ENCODE measurements at regions not wholly inside any gene's neighbourhood (a gene's known extent, or its start where the extent isn't known, plus 50 kb on each side); places are given as distances from the start of the nearest gene placed in this dataset.
"Not testable (repeated sequence)": the region's sequence is repeated elsewhere in the genome, so short reads cannot be mapped to it uniquely, and the experiment has no call there.

- DNase-seq = no peak
Measured at GRCh38 chr1:118461154-118461553, 276.1 kb upstream of the SPAG17 start.

DNA sequence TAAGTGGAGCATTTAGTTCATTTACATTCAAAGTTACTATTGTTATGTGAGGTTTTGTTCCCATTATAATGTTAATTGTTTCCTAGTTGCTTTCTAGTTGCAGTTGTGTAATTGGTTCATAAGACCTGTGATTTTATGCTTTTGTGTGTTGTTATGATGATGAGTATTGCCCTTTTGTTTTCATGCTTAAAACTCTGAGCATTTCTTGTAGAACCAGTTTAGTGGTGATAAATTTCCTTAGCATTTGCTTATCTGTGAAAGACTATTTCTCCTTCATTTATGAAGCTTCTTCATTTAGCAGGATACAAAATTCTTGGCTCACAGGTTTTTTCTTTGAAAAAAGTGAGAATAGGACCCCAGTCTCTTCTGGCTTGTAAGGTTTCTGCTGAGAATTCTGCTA, 274.8 kb upstream of the SPAG17 start:
- no peak for DNase-seq

DNA sequence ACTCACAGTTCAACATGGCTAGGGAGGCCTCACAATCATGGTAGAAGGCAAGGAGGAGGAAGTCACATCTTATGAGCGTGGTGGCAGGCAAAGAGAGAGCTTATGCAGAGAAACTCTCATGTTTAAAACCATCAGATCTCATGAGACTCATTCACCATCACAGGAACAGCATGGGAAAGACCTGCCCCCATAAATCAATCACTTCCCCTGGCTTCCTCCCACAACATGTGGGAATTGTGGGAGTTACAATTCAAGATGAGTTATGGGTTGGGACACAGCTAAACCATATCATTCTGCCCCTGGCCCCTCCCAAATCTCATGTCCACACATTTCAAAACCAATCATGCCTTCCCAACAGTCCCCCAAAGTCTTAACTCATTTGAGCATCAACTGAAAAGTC, 268.8 kb upstream of the SPAG17 start:
- not testable (repeated sequence) for DNase-seq

- DNase-seq = no peak
Measured at GRCh38 chr1:118445156-118445555, 260.1 kb upstream of the SPAG17 start.

DNA sequence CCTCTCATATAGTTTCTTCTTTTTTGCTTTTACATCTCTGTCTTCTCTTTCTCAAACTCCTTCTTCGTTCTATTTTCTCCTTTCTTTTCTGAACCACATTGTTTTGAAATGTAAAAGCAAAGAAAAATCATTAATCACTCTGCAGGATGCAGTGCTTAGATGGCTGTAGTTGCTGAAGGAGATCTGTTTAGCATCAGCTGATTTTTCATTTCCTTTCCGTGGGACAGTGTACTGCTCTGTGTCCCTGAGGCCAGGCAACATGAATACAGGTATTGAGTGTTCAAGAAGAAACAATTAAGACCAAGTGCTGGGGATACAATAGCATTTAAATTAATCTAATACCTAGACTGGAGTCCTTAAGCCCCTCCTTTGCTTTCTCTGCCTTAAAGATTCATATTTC, 257.2 kb upstream of the SPAG17 start:
- no peak for DNase-seq

DNA sequence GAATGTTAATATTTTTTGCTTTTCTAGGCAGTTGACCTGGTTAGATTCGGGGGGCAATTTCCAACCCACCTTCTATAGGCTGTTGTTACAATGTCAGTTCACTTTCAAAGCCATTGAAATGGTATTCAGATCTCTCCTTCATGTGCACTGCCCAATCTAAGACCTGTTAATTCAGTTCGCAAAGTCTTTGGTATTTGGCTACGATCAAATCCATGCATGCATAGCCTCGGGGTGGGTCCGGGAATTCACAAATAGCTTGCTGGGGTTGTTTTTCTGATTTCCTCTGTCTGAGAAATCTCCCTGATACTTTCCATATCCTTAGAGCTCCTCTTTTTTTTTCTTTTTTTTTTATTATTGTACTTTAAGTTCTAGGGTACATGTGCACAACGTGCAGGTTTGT, 252.6 kb upstream of the SPAG17 start:
- no peak for DNase-seq

DNA sequence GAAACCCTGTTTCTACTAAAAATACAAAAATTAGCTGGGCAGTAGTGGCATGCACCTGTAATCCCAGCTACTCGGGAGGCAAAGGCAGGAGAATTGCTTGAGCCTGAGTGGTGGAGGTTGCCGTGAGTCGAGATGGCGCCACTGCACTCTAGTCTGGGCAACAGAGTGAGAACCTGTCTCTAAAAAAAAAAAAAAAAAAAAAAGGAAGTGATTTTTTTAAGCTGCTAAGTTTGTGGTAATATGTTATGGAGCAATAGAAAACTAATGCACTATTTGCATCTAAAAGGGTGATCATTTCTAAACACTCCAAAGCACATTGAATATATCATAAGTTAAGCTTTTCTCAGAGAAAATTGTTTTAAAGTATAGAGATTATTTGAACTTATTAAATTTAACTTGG, 244.8 kb upstream of the SPAG17 start:
- no peak for DNase-seq

DNA sequence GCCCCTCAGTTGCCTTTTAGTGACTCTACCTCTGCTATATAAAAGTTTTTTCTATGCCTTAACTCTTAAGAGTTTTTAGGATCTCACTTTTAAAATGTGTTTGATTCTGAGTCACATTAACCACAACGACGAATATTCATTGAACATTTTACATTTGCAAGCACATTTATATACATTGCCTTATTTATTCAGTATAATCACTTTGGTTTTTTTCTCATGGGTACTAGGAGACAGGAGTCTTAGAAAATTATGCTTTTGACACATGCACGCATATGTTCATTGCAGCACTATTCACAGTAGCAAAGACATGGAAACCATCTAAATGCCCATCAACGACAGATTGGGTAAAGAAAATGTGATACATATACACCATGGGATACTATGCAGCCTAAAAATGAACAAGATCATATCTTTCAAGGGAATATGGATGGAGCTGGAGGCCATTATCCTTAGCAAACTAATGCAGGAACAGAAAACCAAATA, 236.9 kb upstream of the SPAG17 start:
- DNase-seq = no peak

DNA sequence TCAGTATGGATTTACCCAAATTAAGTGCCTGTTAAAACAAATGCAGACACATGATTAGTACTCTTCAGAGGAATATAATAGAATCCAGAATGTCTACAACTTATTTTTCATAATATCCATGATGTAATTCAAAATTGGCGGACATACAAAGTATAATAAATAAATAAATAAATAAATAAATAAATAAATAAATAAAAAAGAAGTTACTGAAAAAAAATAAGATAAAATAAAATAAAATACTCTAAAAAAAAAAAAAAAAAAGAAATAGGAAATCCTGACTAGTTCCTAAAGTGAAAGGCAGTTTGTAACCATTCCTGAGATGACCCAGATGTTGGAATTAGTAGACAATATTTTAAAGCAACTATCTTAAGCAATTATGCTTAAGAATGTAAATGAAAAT, 219.0 kb upstream of the SPAG17 start:
- no peak for DNase-seq

DNA sequence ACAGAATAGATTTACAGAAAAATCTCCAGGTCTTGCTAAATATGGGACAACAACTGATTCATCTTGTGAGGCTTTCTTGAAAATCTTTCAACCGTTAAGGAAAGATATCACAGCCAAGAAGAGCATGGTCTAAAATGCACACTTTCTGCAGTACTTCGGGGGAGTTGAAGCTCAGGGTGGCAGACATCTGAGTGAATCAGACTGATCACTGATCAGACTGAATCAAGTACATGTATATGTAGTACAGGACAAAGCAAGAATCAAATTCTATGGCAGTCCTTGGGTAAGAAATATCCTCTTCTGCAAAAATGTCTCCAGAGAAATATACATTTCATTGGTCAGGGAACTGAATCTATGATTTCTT, 212.4 kb upstream of the SPAG17 start:
- no peak for DNase-seq

- DNase-seq = no peak
Measured at GRCh38 chr1:118396829-118397495, 211.9 kb upstream of the SPAG17 start.

- DNase-seq = no peak
Measured at GRCh38 chr1:118396279-118396678, 211.3 kb upstream of the SPAG17 start.

DNA sequence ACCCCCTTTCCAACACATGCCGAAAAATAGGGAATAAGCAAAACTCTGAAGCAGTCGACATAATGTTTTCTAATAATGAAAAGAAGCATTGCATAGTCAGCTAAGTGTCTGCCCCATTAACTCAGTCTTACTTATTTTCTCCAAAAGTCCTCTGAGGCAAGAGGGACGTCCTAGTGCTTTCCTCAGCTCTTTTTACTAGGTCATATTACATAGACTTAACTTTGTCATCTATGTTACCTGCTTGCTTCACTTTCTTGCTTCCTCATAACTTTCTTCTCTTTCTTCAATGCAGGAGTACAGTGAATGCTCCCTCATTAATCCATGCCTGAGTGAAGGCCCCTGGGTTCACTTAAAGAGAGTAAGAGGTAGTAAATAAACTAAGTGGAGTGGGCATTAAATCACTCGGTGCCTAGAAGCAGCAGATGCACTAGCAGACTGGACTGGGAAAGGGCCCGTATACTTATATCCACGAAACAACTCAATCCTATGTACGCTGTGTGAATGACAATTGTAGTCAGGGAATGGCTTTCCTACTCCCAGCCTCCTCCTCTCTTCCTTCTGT, 210.5 kb upstream of the SPAG17 start:
- no peak for DNase-seq

DNA sequence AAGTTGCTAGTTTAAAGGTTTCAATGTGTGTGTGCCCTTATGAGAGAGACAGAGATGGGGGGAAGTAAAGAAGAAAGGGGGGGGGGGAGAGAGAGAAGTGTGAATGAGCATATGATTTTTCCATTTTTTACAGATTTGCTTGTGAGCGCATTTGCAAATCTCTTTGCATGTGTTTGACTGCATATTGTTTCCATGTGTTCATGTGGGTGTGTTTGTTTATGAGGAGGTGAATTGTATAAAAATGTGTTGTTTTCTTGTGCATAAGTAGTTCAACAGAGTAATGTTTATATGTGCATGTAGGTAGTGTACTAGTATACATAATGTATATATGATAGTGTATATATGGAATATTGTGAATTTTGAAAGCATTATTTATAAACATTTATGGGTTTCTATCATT, 205.9 kb upstream of the SPAG17 start:
- DNase-seq = no peak

DNA sequence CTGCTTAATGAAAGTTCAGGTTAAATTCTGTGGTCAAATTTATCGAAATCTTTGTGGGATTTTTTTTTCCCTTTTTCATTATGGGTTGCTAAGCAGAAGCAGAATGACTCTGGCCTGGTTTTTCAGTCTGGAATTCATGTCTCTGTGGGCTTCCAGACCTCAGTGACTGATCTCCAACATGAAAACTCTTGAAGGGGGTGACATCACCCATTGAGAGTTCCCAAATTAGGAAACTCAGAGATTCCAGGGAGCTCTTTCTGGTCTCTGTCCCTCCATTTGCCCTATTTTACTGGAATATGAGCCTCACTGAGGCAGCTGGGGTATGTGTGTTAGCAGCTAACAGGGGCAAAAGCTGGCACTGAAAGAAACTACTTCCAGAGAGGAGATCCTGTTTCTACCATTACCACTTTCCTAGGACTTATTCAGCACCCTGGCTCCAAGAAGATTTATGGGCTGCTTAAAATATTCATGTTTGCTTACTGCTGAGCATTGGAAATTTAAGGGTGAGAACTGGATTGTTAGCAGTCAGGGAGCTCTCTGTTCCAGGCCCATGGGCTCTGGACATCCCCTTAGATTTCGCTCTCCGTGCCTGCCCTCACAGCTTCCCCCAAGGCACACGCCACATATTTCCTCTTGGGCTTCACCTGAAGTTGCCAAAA, 203.4 kb upstream of the SPAG17 start:
- DNase-seq = no peak

DNA sequence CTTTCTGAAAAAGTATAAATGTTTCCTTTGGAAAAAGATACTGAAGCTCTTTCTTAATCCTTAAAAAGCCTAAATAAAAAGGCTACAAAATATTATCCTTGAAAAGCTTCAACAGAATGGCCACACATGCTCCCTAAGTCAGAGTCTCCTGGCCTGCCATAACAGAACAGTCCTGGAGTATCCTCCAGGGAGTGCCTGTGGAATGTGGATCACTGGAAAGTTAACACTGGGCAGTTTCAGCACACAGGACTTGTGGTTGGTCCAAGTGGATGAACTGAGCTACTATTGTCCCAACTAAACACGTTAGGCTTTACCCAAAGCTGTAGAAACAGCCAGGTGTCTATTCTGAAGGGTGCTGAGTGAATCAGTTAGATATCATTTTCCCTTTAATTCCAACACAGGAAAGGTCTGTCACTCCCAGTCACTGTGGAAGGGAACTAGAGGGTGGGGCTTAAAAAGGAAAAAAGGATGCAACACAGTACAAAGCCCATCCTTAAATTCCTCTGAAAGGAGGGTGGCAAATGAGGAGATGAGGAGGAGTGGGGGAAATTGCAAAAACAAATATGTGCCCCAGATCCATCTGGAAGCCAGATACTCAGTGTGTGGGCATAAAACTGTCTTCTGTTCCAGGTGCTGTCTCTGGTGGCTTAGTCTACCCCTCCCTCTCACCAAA, 196.3 kb upstream of the SPAG17 start:
- no peak for DNase-seq

GRCh38 chr1:118377183-118377582, 192.2 kb upstream of the SPAG17 start:
- not testable (repeated sequence) for DNase-seq

- DNase-seq = no peak
Measured at GRCh38 chr1:118371612-118372011, 186.6 kb upstream of the SPAG17 start.

- no peak for DNase-seq
Measured at GRCh38 chr1:118370861-118371260, 185.8 kb upstream of the SPAG17 start.

DNA sequence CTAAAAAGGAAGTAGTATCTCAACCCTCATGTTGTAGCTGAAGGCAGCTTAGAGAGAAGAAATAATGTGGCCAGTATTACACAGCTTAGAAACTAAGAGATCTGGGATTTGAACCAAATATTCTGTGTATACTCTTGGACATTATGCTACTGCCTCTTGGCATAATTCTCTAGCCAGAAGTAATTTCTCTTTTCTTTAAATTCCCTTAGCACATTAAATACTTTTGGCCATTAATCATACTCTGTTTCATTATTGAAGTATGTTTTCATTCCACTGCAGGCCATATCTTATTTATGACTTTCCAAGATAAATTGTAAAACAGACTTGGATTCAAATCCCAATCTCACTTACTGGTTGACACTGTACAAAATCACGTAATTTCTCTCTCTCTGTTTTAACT, 181.3 kb upstream of the SPAG17 start:
- no peak for DNase-seq

DNA sequence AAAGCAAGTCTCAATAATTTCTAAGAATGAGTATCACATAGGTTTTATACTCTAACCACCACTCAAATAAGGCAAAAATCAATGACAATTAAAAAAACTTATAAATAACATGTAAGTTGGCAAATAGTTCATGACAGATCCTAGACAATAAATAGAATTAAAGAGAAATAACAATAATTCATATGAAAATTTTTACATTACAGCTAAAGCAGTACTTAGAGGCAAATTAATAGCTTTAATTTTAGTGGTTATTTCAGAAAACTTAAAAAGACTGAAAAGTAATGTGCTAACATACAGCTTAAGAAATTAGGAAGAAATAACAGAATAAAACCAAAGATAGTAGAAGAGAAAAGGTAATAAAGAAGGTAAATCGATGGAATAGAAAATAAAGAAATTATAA, 179.9 kb upstream of the SPAG17 start:
- no peak for DNase-seq

- DNase-seq = no peak
Measured at GRCh38 chr1:118363396-118363795, 178.4 kb upstream of the SPAG17 start.

- DNase-seq = no peak
Measured at GRCh38 chr1:118360817-118361216, 175.8 kb upstream of the SPAG17 start.
